ENCODE measurements at regions not wholly inside any gene's neighbourhood (a gene's known extent, or its start where the extent isn't known, plus 50 kb on each side); places are given as distances from the start of the nearest gene placed in this dataset.

DNA sequence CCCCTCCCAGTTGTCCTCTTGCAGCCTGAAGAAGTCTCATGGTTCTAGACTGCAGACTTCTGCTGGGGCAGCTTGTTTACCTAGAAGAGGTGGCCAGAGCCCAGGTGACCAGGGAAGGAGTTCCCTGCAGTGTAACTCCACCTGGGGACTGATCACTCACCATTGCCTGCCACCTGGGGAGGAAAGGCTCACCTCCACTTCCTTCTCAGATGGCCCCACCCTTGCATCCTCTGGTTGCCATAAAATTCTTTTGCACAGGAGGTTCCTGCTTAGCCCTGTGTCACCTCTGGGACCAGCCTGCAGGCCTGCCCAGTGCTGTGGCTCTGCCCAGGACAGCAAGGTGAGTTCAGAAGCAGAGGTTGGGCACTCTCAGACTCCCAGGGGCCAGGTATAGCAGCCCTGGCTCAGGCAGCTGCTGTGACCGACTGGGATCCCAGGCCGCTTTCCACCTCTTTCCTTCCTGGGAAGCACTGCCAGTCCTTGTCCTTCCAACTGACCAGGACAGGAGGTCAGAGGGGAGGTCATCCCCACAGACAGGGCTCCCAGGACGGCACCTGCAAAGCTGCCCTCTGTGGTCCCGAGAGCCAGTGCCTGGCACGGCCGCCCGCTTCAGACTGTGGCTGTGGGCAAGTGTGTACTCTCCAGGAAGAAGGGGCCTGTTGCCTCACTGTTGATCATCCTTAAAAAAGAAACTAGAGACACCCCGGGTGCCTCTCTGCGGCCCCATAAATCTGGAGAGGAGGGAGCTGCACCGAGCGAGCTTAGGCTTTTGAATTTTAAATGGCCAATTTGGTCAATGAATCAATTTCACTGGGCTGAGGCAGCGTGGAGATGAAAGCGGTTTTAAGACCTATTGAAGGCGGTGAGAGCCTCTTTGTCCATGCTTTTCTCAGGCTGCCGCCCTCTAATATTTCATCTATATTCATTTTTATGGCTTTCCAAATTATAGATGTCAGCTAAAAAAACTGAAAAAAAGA lies 79.5 kb upstream of the C14orf180 start:
- in situ Hi-C loops (cut with HindIII; ENCODE audit: low sequenced_read_pairs), result no loop called here

DNA sequence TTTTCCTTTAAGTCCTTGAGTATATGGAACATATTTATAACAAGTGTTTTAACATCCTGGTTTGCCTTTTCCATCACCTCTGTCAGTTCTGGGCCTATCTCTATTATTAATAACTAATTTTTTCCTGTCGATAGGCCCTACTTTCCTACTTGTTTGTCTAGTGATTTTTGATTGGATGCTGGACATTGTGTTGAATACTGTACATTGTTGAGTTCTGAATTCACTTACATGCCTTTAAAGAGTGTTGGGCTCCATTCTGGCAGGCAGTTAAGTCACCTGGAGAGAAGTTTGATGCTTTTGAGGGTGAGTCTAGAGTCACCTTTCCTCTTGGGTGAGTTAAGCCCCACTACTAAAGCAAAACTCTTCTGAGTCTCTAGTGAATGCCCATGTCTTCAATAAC lies 77.5 kb upstream of the C14orf180 start:
- in situ Hi-C loops (cut with HindIII; ENCODE audit: low sequenced_read_pairs), result no loop called here

DNA sequence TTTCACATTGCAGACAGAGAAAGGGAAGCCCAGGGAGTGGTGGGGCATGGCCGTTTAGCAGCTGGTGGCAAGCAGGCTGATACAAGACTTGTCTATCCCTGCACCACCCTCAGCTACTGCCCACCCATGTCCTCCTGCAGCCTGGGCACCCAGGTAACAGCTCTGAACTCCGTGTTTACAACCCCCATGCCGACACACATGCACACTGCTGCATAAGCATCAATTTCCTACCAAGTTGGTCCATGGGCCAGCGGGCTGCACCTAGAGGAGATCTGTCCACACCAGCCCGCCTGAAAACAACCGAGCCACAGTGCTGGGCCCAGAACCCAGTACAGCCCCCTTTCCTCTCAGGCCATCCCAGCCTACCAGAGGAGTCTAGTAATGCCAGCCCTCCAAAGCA lies 75.9 kb upstream of the C14orf180 start:
- in situ Hi-C loops (cut with HindIII; ENCODE audit: low sequenced_read_pairs), result no loop called here

DNA sequence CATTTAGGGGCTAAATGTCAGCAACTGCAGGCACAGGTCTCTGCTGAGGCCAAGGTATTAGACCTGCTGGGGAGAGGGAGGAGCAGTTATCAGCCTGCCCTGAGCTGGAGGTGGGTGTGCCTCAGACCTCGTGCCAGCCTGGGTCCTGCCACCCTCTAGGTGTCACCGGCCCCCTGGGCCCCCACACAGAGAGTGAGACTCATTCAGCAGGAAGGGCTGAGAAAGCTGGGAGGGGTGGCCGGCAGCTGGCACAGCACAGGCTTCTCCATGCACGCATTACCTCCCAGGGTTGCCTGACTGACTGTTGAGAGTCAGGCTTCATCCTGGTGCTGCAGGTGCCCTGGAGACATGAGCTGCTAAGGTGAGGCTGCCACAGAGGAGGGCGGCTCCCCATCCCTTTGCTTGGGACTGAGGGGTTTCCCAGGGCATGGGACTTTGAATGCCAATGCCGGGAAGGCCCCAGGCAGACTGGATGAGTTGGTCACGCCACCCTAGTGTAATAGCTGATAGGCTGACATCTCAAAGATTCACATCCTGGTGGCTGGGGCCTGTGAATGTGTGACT lies 75.3 kb upstream of the C14orf180 start:
- in situ Hi-C loops (cut with HindIII; ENCODE audit: low sequenced_read_pairs), result no loop called here

DNA sequence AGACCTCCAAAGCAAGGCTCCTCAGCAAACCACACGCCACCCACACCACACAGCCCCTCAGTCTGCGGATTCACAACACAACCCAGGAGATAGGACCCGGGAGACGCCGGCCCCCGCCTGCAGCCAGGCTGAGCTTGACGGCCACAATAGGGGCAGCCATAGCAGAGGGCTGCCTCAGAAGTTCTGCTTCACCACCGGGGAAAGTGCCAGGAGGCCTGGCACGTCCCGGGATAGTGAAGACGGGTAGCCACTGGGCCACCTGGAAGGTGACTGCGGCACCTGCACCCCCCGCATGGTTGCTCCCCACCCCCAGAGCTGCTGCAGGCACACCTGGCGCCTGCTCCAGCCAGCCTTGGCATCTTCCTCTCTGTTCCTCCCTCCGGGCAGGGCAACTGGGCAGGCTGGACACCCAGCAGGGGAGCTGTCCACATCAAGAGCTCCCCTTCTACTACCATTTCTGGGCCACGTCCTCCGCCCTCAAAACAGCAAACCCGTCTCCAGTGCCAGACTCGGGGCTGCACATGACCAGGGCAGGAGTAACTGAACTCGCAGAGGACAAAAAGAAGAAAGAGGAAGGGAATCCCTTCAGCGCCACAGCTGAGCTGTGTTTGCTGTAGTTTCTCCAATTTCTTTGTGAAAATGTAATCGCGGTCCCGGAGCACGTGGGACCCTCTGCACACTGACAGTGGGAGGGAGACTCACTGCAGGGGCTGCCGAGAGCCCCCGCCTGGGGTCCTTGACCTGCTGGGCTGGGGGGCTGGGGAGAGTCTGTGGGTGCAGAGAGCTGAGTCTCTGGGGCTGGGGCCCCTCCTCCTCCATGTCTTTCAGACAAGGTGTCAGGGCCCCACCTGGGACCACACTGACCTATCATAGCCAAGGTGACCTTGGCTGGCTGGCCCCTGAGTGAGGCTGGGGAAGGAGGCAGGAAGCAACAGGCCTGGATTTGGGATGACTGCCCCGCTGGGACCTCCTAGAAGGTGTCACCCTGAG lies 74.2 kb upstream of the C14orf180 start:
- in situ Hi-C loops (cut with HindIII; ENCODE audit: low sequenced_read_pairs), result no loop called here

DNA sequence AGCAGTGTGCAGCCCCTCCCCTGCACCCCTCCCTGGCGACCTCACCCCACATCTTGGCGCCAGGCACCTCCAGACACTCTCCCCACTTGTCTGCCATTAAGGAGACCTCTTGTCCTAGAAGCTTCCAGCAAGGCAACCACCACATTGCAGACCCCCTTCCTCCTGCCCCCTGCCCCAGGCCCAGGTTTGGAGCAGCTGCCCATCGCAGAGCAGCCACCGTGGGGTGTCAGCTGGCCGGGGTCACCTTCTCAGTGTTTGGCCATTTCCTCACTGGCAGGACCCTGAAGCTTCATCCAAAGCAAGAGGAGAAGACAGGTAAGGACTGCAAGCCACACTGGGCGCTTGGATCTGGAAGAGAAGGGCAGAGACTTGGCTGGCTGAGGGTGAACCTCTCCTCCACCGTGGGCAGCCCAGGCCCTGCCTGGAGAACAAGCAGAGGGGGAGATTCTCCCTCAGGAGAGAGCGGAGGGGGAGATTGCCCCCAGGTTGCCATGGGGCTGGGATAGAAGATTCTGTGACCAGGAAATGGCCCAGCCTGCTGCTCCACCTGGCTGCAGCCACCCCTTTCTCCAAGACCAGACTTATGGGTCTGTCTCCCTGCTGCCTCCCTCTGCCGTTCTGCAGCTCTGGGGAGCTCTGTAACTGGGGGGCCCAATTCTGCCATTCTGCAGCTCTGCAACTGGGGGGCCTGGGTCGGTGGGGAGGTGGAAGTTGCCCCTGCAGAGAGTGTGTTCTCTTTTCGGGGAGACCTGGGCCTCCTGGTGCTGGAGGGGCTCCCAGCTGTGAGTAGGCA lies 72.9 kb upstream of the C14orf180 start:
- in situ Hi-C loops (cut with HindIII; ENCODE audit: low sequenced_read_pairs), result no loop called here

DNA sequence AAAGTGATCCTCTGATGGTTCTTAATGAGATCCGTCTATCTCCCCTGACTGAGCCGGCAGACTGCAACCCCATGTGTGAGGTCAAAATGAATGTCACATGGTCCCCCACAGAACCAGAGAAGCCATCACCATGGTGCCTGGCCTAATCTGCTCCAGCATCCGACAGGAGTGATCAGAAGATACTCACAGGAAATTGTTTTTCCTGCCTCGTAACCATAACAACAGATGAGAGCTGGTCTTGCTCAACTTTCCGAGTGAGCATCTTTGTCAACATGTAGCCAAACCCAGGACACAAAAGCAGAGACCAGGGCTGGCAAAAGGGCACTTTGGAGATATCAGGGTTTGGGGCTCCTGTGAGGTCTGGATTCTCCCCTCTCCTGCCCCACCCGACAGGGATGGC lies 72.1 kb upstream of the C14orf180 start:
- in situ Hi-C loops (cut with HindIII; ENCODE audit: low sequenced_read_pairs), result no loop called here

DNA sequence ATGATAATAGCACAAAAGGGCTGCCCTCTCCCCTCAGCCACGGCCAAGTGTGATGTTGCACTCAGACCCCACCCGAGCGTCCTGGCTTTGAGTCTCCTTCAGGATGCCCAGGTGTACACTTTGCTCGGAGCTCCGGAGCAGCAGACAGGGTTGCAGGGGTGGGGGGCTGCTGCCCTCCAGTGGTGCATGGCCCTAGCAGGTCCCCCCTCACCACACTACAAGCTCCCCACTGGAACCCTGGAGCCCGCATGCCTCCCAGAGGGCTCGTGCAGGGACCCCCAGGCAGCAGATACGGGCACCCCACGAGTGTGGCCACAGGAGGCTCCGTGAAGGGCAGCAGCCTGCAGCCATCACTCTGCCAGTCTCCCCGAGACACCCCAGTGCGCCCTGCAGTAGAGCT lies 69.9 kb upstream of the C14orf180 start:
- in situ Hi-C loops (cut with HindIII; ENCODE audit: low sequenced_read_pairs), result no loop called here

DNA sequence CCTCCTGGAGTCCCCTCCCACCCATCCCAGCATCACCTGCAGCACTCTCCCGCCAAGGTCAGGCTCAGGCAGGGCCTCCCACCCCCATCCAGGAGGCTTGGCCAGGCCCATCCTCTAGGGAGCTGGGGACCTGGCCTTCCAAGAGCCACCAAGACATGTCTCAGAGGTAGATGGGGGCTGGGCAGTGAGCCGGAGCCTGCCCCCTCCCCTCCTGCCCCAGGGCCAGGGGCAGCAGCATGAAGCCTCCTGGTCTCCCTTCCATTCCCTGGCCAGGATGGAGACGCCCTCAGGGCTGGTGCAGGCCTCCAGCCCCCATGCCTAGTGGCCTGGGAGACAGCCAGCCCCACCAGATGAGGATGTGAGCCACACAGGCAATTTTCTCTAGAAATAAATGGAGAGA lies 69.3 kb upstream of the C14orf180 start:
- in situ Hi-C loops (cut with HindIII; ENCODE audit: low sequenced_read_pairs), result no loop called here

DNA sequence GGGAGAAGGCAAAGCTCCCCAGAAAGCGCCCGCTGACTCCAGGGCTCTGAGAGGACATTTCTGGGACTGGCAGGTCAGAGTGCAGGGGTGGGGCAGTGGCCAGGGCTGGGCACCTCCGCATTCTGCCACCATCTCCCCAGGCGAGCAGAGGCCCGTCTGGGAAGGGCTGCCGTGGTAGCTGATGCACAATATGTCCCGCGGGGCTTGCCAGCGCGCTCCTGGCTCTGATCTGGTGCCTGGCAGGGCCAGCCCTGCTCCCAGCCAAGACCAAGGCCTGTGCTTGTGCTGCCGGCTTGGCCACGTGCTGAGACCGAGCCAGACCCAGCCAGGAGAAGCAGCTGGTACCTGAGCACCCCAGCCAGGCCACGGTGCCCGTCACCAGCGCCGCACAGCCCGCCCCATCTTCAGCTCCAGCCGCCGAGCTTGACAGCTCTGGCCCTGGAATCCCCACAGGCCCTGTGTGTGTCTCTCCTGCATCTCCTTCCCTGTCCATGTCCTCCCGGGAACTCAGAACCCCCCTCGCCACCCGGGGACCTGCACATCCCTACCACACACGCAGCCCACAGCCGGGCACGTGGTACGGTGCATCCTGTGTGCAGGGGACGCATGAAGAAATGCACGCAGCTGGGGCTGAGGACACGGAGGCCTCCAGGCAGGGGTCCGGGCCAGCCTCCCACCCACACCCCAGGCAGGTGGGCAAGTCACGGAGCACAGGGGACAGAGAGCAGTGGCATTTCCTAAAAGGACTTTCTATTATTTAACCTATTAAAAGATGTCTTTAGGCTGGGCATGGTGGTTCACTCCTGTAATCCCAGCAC lies 68.6 kb upstream of the C14orf180 start:
- in situ Hi-C loops (cut with HindIII; ENCODE audit: low sequenced_read_pairs), result no loop called here

DNA sequence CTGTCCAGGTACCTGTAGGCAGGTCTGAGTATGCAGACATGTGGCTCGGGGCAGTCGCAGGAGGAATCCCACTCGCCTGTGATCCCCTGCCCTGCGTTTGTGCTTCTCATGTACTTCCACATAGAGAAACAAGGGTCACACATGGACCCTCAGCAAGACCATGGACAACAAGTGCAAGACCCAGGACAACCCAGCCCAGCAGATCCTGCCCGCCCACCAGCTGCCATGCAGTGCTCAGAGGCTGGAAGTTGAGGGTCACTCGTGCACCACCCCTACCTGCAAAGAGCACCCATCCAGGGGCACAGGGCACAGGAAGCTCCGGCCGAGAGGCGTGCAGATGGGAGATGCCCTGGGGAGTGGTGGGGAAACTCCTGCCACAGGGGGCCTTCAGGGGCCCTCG lies 67.5 kb upstream of the C14orf180 start:
- in situ Hi-C loops (cut with HindIII; ENCODE audit: low sequenced_read_pairs), result no loop called here

DNA sequence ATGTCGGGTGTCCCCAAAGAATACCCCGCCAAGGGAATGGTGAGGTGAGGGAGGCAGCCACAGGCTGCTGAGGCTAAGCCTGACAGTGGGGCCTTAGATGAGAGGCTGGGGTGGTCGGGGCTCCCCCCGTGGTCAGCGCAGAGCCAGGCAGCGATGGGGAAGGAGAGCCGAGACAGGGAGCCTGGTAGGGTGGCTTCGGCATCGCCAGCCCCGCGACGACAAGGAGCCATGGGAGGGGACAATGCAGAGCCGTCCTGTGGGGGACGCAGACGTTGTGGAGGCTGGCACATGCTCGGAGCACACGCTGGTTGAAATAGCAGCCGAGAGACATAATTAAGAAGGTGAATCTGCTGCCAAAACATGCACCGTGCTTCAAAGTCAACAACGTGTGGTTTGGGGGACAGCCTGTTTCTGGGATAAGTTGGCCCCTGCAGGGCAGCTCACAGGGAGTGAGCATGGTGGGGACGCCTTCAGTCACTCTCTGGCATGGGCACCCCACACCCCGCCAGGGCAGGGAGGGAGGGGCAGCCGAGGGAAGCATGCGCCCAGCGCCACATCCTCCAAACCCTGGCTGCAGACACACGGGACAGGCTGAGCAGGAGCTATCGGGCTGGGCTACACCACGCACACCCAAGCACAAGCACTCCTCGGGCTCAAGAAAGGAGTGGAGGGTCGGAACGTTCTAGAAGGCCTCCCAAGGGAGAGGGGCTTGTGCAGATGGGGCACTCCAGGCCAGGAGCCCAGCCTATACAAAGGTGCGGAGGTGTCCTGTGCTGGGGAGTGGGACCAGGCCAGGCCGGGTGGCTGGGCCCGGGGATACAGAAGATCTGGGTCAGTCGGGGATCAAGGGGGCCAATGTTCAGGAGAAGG lies 66.6 kb upstream of the C14orf180 start:
- in situ Hi-C loops (cut with HindIII; ENCODE audit: low sequenced_read_pairs), result no loop called here

DNA sequence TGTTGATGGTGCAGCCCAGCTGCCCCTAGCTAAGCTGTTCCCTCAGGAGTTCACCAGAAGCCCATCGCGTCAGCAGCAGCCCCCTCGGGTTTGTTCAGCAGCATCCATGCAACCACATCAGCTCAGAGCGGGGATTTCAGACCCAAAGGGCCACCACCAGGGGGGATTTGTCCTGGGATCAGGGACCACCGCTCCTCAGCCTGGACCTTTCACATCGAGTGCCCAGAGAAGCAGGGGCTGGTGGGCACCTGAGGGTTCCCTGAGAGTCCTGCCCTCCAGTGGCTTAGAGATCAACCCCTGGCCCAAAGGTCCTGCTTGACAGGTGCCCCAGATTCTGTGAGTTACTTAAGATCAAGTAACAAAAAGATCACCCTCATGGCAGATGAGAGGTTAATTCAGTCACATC lies 65.9 kb upstream of the C14orf180 start:
- in situ Hi-C loops (cut with HindIII; ENCODE audit: low sequenced_read_pairs), result no loop called here

DNA sequence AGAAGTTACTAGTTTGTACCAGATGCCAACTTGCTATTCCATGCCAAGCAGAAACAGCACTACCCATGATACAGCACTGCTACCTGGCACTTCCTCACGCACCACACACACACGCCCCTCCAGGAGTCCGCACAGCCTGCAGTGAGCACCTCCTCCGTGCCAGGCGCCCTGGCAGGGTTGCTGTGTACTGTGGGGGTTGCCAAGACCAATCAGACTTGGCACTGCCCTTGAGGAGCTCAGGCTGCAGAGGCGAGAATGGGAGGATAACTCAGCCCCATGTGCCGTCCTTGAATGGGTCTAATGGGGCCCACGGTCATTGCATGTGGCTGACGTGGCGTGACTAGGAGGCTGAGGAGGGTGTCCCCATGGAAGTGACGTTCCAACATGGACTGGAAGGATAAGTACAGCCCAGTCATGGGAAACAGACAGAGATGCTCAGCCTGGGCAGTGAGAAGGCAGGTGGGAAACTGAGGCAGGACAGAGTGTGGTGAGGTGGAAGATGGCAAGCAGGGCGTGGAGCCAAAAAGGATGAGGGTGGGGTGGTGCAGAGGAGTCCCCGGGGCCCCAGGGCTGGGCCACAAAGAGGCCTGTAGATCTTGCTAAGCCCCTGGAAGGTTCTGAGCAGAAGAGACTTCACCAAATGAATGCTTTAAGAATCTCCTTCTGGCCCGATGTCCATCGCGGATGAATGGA lies 65.3 kb upstream of the C14orf180 start:
- in situ Hi-C loops (cut with HindIII; ENCODE audit: low sequenced_read_pairs), result no loop called here

DNA sequence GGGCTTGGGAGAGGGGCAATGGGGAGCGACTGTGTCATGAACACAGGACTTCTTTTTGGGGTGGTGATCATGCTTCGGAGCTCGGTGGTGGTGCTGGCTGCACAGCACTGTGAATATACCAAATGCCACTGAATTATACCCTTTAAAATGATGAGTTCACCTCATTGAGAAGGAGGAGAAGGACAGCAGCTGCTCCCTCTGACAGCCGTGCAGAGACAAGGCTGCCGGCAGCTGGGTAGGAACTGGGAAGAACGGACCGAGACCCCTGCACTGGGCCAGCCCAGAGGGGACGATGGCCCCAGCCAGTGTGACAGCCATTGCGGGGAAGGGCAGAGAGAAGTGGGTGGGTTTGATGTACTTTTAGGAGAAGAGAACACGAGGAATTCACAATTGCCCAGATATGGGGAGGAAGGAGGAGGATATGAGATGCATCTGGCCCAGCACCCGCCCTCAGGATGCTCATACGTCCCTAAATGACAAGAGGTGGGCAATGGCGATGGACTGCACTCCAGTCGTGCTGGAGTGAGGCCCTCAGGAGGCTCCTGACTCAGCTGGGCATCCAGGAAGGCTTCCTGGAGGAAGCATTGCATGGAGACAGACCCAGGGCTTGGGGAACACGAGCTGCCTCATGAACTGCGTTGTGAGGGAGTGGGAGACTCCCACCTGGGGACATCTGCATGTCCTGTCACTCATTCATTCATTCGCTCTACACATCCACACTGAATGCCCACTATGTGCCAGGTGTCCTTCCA lies 64.3 kb upstream of the C14orf180 start:
- in situ Hi-C loops (cut with HindIII; ENCODE audit: low sequenced_read_pairs), result no loop called here

DNA sequence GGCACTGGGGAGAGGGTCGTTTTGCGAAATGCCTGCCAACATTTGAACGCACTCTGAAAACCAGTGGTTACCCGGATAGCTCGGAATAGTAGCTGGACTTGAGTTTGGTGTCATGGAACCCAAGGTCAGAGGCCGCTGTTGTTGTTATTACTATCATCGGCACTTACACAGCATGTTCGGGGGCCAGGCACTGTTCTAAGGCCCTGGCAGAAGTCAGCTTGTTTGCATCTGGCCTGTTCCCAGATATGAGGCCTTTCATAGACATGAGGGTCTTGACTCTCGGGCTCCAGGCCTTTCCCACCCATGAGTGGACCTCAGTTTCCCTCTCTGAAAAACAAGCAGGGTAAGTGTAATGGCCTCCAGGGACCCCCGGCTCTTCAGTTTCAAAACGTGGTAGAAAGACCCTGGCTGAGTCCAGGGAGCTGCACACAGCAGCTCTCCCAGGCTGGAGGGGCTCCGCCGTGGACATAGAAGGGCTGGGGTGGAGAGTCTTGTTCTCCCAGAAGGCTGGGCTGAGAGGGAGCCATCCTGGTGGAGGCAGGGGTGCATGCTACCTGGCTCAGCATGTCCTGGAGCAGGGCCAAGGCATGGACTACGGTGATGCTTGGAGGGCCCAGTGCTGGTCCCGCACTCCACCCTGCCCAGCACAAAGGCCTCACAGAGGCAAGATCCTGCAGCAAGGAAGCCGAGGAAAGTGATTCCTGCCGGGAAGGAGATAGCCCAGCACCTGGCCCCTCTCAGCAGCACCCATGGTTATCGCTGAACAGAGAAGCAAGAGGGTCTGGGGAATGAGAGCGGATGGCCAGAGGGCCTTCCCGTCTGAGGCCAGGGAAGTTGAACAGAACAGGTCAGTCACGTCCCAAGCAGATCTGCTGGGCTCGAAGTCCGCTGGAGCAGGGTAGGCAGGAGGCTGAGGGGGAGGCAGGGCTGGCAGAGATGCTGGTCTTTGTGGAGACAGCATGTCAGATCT lies 63.5 kb upstream of the C14orf180 start:
- in situ Hi-C loops (cut with HindIII; ENCODE audit: low sequenced_read_pairs), result no loop called here

Data from DLD1 (cell line).